Hypothalamus (tissue), 51 donors: ENCODE measurements at regions not wholly inside any gene's neighbourhood (a gene's known extent, or its start where the extent isn't known, plus 50 kb on each side); places are given as distances from the start of the nearest gene placed in this dataset.

ENCODE experiments used
- DNase-seq, 51 donors: peaks; one replicate each; lab custom pipeline; 2025; lab: John Stamatoyannopoulos, UW

GRCh38 chr2:44118257-44118656, 50.4 kb upstream of the PPM1B start:
- no peak for DNase-seq
